Epithelial cell of proximal tubule (primary cell): ENCODE measurements at regions not wholly inside any gene's neighbourhood (a gene's known extent, or its start where the extent isn't known, plus 50 kb on each side); places are given as distances from the start of the nearest gene placed in this dataset.

Source experiments
- DNase-seq: peaks from one replicate; pipeline ENCODE4 v3.0.0-alpha.2; 2011; ENCODE audit warnings: low read depth
- H3K4me3 ChIP-seq: 2 replicates; pipeline ENCODE4 v1.5.1; 2011; ENCODE audit warnings: low read depth, mild to moderate bottlenecking, low read length
- CTCF ChIP-seq: conservative IDR thresholded peaks from 2 replicates; pipeline ENCODE4 v1.5.1; 2012; ENCODE audit warnings: low read depth, mild to moderate bottlenecking, low read length

- DNase-seq, result no peak
- TF ChIP-seq CTCF, result no peak
- no peak overlapping the region for H3K4me3 ChIP-seq
These were observed 209.1 kb upstream of the TUT7 start for GRCh38 chr9:86563350-86563749.

GRCh38 chr9:86562691-86563090 is 208.5 kb upstream of the TUT7 start:
- TF ChIP-seq CTCF, result no peak
- DNase-seq, result no peak
- no peak overlapping the region for H3K4me3 ChIP-seq

- no peak for DNase-seq
- TF ChIP-seq CTCF, result no peak
- no peak overlapping the region for H3K4me3 ChIP-seq
These were observed 203.7 kb upstream of the TUT7 start for GRCh38 chr9:86557918-86558317.

GRCh38 chr9:86557063-86557766 is 203.0 kb upstream of the TUT7 start:
- H3K4me3 ChIP-seq, result no peak overlapping the region
- no peak for TF ChIP-seq CTCF
- DNase-seq, result no peak

GRCh38 chr9:86555661-86556060 is 201.5 kb upstream of the TUT7 start:
- DNase-seq, result no peak
- H3K4me3 ChIP-seq, result no peak overlapping the region
- no peak for TF ChIP-seq CTCF

- H3K4me3 ChIP-seq, result no peak overlapping the region
- no peak for DNase-seq
- no peak for TF ChIP-seq CTCF
These were observed 196.2 kb upstream of the TUT7 start for GRCh38 chr9:86550401-86550800.

- DNase-seq, result no peak
- H3K4me3 ChIP-seq, result no peak overlapping the region
- TF ChIP-seq CTCF, result no peak
These were observed 195.7 kb upstream of the TUT7 start for GRCh38 chr9:86549920-86550319.
